Omental fat pad (tissue), 3 donors: ENCODE measurements at regions not wholly inside any gene's neighbourhood (a gene's known extent, or its start where the extent isn't known, plus 50 kb on each side); places are given as distances from the start of the nearest gene placed in this dataset.

Experiments used
- ATAC-seq: fragments of 150-250 bp; one replicate; pipeline ENCODE4 v1.9.1; 2016; ENCODE audit warnings: mild to moderate bottlenecking, moderate library complexity; ENCODE audit not compliant: low FRiP score
- DNase-seq: peaks from one replicate; pipeline ENCODE4 v3.0.0-alpha.2; 2019; ENCODE audit warnings: low spot score
- CTCF ChIP-seq, 3 donors: fragments of 450-650 bp; IDR thresholded peaks; one replicate each; pipeline ENCODE4 v1.5.1; 2016 to 2017; ENCODE audit warnings: antibody characterized with exemption in 3 of 3, mild to moderate bottlenecking in 3 of 3, moderate library complexity in 2 of 3

- ATAC-seq (no peak), DNase-seq (no peak)
- no peak for TF ChIP-seq CTCF (IDR thresholded peaks at IDR 0.05)
These were observed 983.2 kb downstream of the PLOD2 start for GRCh38 chr3:145177828-145178227.

GRCh38 chr3:145182196-145182911 is 978.6 kb downstream of the PLOD2 start:
- DNase-seq: no peak
- no peak for TF ChIP-seq CTCF (IDR thresholded peaks at IDR 0.05)

GRCh38 chr3:145183261-145183660 is 977.7 kb downstream of the PLOD2 start:
- no peak for ATAC-seq
- DNase-seq: no peak
- TF ChIP-seq CTCF (IDR thresholded peaks at IDR 0.05): no peak

More at GRCh38 chr3:145182196-145182911, 978.6 kb downstream of the PLOD2 start:
- no peak for ATAC-seq

- ATAC-seq (no peak), DNase-seq (no peak)
- no peak for TF ChIP-seq CTCF (IDR thresholded peaks at IDR 0.05)
These were observed 972.8 kb downstream of the PLOD2 start for GRCh38 chr3:145188079-145188770.

DNA sequence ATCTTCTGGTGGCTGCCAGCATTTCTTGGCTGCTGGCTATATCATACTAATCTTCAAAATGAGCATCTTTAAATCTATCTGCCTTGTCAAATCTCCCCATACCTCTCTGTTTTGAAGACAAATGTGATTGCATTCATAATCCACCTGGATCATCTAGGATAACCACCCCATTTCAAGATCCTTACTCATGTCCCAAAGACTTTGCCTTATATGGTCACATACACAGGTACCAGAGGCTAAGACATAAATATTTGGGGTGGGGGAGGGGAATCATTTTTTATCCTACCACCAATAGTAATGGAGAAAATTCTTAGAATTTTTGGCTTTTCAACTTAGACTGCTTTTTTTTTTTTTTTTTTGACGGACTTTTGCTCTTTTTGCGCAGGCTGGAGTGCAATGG is 970.8 kb downstream of the PLOD2 start:
- ATAC-seq: no peak
- DNase-seq: no peak
- TF ChIP-seq CTCF (IDR thresholded peaks at IDR 0.05): no peak

- ATAC-seq (no peak), DNase-seq (no peak)
- no peak for TF ChIP-seq CTCF (IDR thresholded peaks at IDR 0.05)
These were observed 970.2 kb downstream of the PLOD2 start for GRCh38 chr3:145190761-145191160.

GRCh38 chr3:145191543-145191942 is 969.4 kb downstream of the PLOD2 start:
- DNase-seq (no peak), ATAC-seq (no peak)

More at GRCh38 chr3:145191543-145191942, 969.4 kb downstream of the PLOD2 start:
- TF ChIP-seq CTCF (IDR thresholded peaks at IDR 0.05): no peak
